GM12878 (cell line): ENCODE measurements at regions not wholly inside any gene's neighbourhood (a gene's known extent, or its start where the extent isn't known, plus 50 kb on each side); places are given as distances from the start of the nearest gene placed in this dataset.

Experiments used
- ATF7 ChIP-seq: fragments of 450-650 bp; IDR thresholded peaks from 2 replicates; pipeline ENCODE4 v1.6.1; 2016; ENCODE audit warnings: low read depth, mild to moderate bottlenecking
- CREB1 ChIP-seq: IDR thresholded peaks from 2 replicates; pipeline ENCODE4 v1.6.1; 2012; ENCODE audit warnings: low read depth, mild to moderate bottlenecking, inconsistent platforms
- GABPA ChIP-seq: IDR thresholded peaks from 2 replicates; pipeline ENCODE4 v1.6.1; 2014; ENCODE audit warnings: antibody characterized with exemption, low read depth, mild to moderate bottlenecking, inconsistent platforms
- IRF5 ChIP-seq: fragments of 450-650 bp; IDR thresholded peaks from 2 replicates; pipeline ENCODE4 v1.6.1; 2017; ENCODE audit warnings: borderline replicate concordance
- RAD51 ChIP-seq: fragments of 450-650 bp; IDR thresholded peaks from 2 replicates; pipeline ENCODE4 v1.6.1; 2016; ENCODE audit warnings: moderate library complexity, mild to moderate bottlenecking, inconsistent platforms
- RCOR1 ChIP-seq: conservative IDR thresholded peaks from 2 replicates; pipeline ENCODE4 v1.6.1; 2012; ENCODE audit warnings: low read depth, low read length, improper control_type of control experiment
- SKIL ChIP-seq: fragments of 450-650 bp; IDR thresholded peaks from 2 replicates; pipeline ENCODE4 v1.6.1; 2017; ENCODE audit warnings: mild to moderate bottlenecking, low read depth, inconsistent platforms; ENCODE audit not compliant: poor library complexity, severe bottlenecking
- SRF ChIP-seq, 2 experiments: IDR thresholded peaks; 2 replicates each; pipeline ENCODE4 v1.6.1; 2011; ENCODE audit warnings: low read depth in 2 of 2, low read length in 2 of 2, mild to moderate bottlenecking in 1 of 2, moderate library complexity in 1 of 2
- TF ChIP-seq, protein P1 (sequence below): fragments of 450-650 bp; IDR thresholded peaks from 2 replicates; pipeline ENCODE4 v1.6.1; 2017; ENCODE audit warnings: mild to moderate bottlenecking, moderate library complexity
- TF ChIP-seq, protein P2 (sequence below): IDR thresholded peaks from 2 replicates; pipeline ENCODE4 v1.6.1; 2011; ENCODE audit warnings: borderline replicate concordance, low read depth, mild to moderate bottlenecking, moderate library complexity, mixed read lengths, low read length; ENCODE audit not compliant: insufficient read depth; ENCODE audit errors: extremely low read length

DNA sequence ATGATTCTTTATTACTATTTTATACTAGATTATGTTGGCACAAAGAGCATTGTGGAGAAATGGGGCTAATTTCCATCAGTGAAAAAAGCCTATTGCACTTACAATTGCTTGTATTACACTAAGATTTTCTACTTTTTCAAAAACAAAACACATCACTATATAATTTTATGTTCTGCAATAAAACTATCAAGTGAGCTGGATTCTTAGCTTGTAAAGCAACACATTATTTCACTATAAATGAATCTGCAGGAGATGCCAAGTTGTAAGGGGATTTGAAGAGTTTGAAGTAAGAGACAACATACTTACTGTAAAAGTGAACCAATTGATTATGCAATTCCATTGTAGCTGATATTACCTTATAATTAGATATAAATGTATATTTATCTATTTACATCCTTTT is 333.3 kb upstream of the SEMA3D start (continued):
- TF ChIP-seq RAD51 (no peak), RCOR1 (no peak), CREB1 (no peak), IRF5 (no peak), ATF7 (no peak), SRF (IDR thresholded peaks at IDR 0.05; ENCODE audit: low read depth in 2 of 2, low read length in 2 of 2) (no peak), SKIL (no peak), GABPA (no peak)
- TF ChIP-seq, protein P1, sequence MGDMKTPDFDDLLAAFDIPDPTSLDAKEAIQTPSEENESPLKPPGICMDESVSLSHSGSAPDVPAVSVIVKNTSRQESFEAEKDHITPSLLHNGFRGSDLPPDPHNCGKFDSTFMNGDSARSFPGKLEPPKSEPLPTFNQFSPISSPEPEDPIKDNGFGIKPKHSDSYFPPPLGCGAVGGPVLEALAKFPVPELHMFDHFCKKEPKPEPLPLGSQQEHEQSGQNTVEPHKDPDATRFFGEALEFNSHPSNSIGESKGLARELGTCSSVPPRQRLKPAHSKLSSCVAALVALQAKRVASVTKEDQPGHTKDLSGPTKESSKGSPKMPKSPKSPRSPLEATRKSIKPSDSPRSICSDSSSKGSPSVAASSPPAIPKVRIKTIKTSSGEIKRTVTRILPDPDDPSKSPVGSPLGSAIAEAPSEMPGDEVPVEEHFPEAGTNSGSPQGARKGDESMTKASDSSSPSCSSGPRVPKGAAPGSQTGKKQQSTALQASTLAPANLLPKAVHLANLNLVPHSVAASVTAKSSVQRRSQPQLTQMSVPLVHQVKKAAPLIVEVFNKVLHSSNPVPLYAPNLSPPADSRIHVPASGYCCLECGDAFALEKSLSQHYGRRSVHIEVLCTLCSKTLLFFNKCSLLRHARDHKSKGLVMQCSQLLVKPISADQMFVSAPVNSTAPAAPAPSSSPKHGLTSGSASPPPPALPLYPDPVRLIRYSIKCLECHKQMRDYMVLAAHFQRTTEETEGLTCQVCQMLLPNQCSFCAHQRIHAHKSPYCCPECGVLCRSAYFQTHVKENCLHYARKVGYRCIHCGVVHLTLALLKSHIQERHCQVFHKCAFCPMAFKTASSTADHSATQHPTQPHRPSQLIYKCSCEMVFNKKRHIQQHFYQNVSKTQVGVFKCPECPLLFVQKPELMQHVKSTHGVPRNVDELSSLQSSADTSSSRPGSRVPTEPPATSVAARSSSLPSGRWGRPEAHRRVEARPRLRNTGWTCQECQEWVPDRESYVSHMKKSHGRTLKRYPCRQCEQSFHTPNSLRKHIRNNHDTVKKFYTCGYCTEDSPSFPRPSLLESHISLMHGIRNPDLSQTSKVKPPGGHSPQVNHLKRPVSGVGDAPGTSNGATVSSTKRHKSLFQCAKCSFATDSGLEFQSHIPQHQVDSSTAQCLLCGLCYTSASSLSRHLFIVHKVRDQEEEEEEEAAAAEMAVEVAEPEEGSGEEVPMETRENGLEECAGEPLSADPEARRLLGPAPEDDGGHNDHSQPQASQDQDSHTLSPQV: no peak
- TF ChIP-seq, protein P2, sequence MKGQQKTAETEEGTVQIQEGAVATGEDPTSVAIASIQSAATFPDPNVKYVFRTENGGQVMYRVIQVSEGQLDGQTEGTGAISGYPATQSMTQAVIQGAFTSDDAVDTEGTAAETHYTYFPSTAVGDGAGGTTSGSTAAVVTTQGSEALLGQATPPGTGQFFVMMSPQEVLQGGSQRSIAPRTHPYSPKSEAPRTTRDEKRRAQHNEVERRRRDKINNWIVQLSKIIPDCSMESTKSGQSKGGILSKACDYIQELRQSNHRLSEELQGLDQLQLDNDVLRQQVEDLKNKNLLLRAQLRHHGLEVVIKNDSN: no peak
